Renal pelvis (tissue), 1 donor: ENCODE measurements at regions not wholly inside any gene's neighbourhood (a gene's known extent, or its start where the extent isn't known, plus 50 kb on each side); places are given as distances from the start of the nearest gene placed in this dataset.
A peak's percentile ranks its signal among the peaks of the same experiment; 100 is the strongest.
"Not testable (repeated sequence)": the region's sequence is repeated elsewhere in the genome, so short reads cannot be mapped to it uniquely, and the experiment has no call there.

ENCODE experiments used
- DNase-seq: peaks from one replicate; pipeline ENCODE4 v3.0.0-alpha.2; 2013

- DNase-seq: no peak
These were observed 177.5 kb upstream of the GRIA4 start for GRCh38 chr11:105432241-105432995.

GRCh38 chr11:105429096-105429910 lies 180.6 kb upstream of the GRIA4 start:
- DNase-seq: peak; percentile 27

GRCh38 chr11:105407101-105407500 lies 202.8 kb upstream of the GRIA4 start:
- DNase-seq: no peak

GRCh38 chr11:105401269-105401809 lies 208.5 kb upstream of the GRIA4 start:
- DNase-seq: no peak

GRCh38 chr11:105399511-105399910 lies 210.4 kb upstream of the GRIA4 start:
- no peak for DNase-seq

GRCh38 chr11:105398636-105399035 lies 211.2 kb upstream of the GRIA4 start:
- no peak for DNase-seq

GRCh38 chr11:105393326-105393725 lies 216.5 kb upstream of the GRIA4 start:
- DNase-seq: no peak

- no peak for DNase-seq
These were observed 217.3 kb upstream of the GRIA4 start for GRCh38 chr11:105392556-105392955.

- no peak for DNase-seq
These were observed 219.9 kb upstream of the GRIA4 start for GRCh38 chr11:105389952-105390351.

GRCh38 chr11:105388006-105388405 lies 221.9 kb upstream of the GRIA4 start:
- no peak for DNase-seq

GRCh38 chr11:105381941-105382340 lies 227.9 kb upstream of the GRIA4 start:
- no peak for DNase-seq

GRCh38 chr11:105377870-105378269 lies 232.0 kb upstream of the GRIA4 start:
- no peak for DNase-seq

GRCh38 chr11:105372206-105372605 lies 232.6 kb upstream of the CARD18 start:
- no peak for DNase-seq

- DNase-seq: no peak
These were observed 231.7 kb upstream of the CARD18 start for GRCh38 chr11:105371311-105371710.

- DNase-seq: peak; percentile 22
These were observed 229.1 kb upstream of the CARD18 start for GRCh38 chr11:105368711-105369110.

GRCh38 chr11:105367129-105367528 lies 227.6 kb upstream of the CARD18 start:
- DNase-seq: no peak

GRCh38 chr11:105361651-105362050 lies 222.1 kb upstream of the CARD18 start:
- DNase-seq: no peak

- DNase-seq: no peak
These were observed 218.2 kb upstream of the CARD18 start for GRCh38 chr11:105357764-105358163.

- no peak for DNase-seq
These were observed 217.6 kb upstream of the CARD18 start for GRCh38 chr11:105357146-105357545.

GRCh38 chr11:105349867-105350266 lies 210.3 kb upstream of the CARD18 start:
- not testable (repeated sequence) for DNase-seq

GRCh38 chr11:105344938-105345337 lies 205.4 kb upstream of the CARD18 start:
- no peak for DNase-seq

- DNase-seq: no peak
These were observed 194.6 kb upstream of the CARD18 start for GRCh38 chr11:105334025-105334714.
